Osteocyte (in vitro differentiated cells): ENCODE measurements at regions not wholly inside any gene's neighbourhood (a gene's known extent, or its start where the extent isn't known, plus 50 kb on each side); places are given as distances from the start of the nearest gene placed in this dataset.
"Not testable (repeated sequence)": the region's sequence is repeated elsewhere in the genome, so short reads cannot be mapped to it uniquely, and the experiment has no call there.

Experiments used
- DNase-seq: peaks from one replicate; pipeline ENCODE4 v3.0.0; 2021; ENCODE audit warnings: mixed read lengths; ENCODE audit not compliant: unreplicated experiment; ENCODE audit errors: extremely low spot score
- H3K27ac Mint-ChIP-seq: one replicate; pipeline ENCODE4 v1.8.0; 2021; ENCODE audit warnings: mild to moderate bottlenecking, mixed read lengths; ENCODE audit not compliant: unreplicated experiment
- H3K27me3 Mint-ChIP-seq: one replicate; pipeline ENCODE4 v1.8.0; 2021; ENCODE audit warnings: mixed read lengths; ENCODE audit not compliant: unreplicated experiment
- H3K36me3 Mint-ChIP-seq: one replicate; pipeline ENCODE4 v1.8.0; 2021; ENCODE audit warnings: mixed read lengths; ENCODE audit not compliant: unreplicated experiment
- H3K4me1 Mint-ChIP-seq: one replicate; pipeline ENCODE4 v1.8.0; 2021; ENCODE audit warnings: mixed read lengths; ENCODE audit not compliant: unreplicated experiment
- H3K4me3 Mint-ChIP-seq: one replicate; pipeline ENCODE4 v1.8.0; 2021; ENCODE audit warnings: mild to moderate bottlenecking, moderate library complexity, mixed read lengths; ENCODE audit not compliant: unreplicated experiment
- H3K9me3 Mint-ChIP-seq: one replicate; pipeline ENCODE4 v1.8.0; 2021; ENCODE audit warnings: mixed read lengths; ENCODE audit not compliant: unreplicated experiment
- CTCF ChIP-seq: fragments of 200-600 bp; sonication (generic); IDR thresholded peaks from 2 replicates; pipeline ENCODE4 v1.5.0; 2021; ENCODE audit warnings: antibody characterized with exemption, mild to moderate bottlenecking, moderate library complexity

DNA sequence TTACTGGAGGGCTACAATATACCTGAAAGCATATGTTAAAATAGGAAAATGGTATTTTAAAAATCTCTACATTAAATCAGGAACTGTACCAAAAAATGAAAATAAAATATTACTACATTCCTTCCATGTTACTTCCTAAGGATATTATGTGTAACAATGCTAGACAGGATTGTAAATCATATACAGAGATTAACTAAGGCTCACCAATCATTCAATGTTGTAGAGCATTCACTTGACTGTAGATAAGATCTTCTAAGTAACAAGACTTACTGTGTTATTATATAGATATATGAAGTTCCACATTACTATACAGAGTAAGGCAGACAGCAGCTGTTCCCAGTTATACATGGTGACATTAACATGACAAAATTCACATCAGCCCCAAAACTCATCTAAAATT is 1919.1 kb upstream of the CDH9 start:
- peaks cover 28% of the 10 kb centered on the region for H3K4me1 Mint-ChIP-seq
- no peak for TF ChIP-seq CTCF
- H3K9me3 Mint-ChIP-seq = peaks cover 4% of the 10 kb centered on the region
- H3K27me3 Mint-ChIP-seq = no peaks in the 10 kb centered on the region
- H3K36me3 Mint-ChIP-seq = no peaks in the 10 kb centered on the region
- no peak overlapping the region for H3K4me3 Mint-ChIP-seq
- no peak for DNase-seq
- no peak overlapping the region for H3K27ac Mint-ChIP-seq

GRCh38 chr5:28954074-28954473 is 1915.7 kb upstream of the CDH9 start:
- H3K4me3 Mint-ChIP-seq = no peak overlapping the region
- peaks cover 1% of the 10 kb centered on the region for H3K4me1 Mint-ChIP-seq
- H3K27me3 Mint-ChIP-seq = no peaks in the 10 kb centered on the region
- no peak for TF ChIP-seq CTCF
- no peak for DNase-seq
- no peaks in the 10 kb centered on the region for H3K36me3 Mint-ChIP-seq
- H3K9me3 Mint-ChIP-seq = peaks cover 7% of the 10 kb centered on the region
- H3K27ac Mint-ChIP-seq = no peak overlapping the region

DNA sequence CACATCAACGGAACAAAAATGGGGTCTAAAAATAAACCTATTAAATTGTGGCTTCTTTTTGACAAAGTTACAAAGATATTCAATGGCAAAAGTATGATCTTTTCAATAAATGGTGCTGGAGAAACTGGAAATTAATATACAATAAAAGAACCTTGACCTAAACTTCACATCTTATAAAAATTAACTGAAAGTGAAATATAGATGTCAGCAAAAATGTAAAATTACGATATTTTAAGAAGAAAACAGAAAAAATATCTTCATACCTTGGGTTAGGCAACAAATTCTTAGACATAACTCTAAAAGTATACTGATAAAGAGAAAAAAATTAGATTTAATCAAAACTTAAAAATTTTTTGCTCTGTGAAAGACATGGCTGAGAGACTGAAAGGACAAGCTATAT is 1909.5 kb upstream of the CDH9 start:
- Mint-ChIP-seq H3K27ac (no peak overlapping the region), H3K4me3 (no peak overlapping the region), H3K9me3 (peaks cover 7% of the 10 kb centered on the region), H3K36me3 (no peaks in the 10 kb centered on the region), H3K27me3 (no peaks in the 10 kb centered on the region), H3K4me1 (no peaks in the 10 kb centered on the region)
- TF ChIP-seq CTCF = no peak
- DNase-seq = no peak

DNA sequence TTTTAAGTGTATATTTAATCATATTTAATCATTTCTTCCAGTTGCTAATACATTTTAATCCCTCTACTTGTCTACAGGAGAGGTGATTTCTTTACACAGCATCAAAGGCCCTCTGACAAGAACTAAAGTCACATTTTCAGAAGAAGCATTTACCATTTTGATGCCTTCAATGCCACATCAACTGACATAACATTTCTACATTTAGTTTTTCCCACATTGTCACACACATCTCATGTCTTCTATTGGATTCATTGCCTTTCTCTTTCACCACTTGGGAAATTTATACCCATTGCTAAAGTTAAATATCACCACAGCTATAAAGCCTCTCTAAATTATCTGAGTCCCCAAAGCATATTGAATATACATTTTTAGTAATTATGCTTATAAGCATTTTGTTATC is 1907.5 kb upstream of the CDH9 start:
- Mint-ChIP-seq H3K36me3 (no peaks in the 10 kb centered on the region), H3K4me3 (no peak overlapping the region), H3K27me3 (no peaks in the 10 kb centered on the region), H3K4me1 (no peaks in the 10 kb centered on the region), H3K9me3 (peaks cover 4% of the 10 kb centered on the region), H3K27ac (no peak overlapping the region)
- no peak for TF ChIP-seq CTCF
- DNase-seq = no peak

DNA sequence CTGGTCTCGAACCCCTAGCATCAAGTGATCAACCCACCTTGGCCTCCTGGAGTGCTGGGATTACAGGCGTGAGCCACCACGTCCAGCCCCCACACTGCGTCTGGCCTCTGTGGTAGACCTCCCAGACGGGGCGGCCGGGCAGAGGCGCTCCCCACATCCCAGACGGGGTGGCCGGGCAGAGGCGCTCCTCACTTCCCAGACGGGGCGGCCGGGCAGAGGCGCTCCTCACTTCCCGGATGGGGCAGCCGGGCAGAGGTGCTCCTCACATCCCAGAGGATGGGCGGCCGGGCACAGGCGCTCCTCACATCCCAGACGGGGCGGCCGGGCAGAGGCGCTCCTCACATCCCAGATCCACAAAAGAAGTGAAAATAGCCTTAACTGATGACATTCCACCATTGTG is 1891.0 kb upstream of the CDH9 start:
- H3K27me3 Mint-ChIP-seq, H3K36me3 Mint-ChIP-seq, H3K4me1 Mint-ChIP-seq, H3K4me3 Mint-ChIP-seq, H3K27ac Mint-ChIP-seq, DNase-seq: not testable (repeated sequence)
- H3K9me3 Mint-ChIP-seq = peaks cover 11% of the 10 kb centered on the region

DNA sequence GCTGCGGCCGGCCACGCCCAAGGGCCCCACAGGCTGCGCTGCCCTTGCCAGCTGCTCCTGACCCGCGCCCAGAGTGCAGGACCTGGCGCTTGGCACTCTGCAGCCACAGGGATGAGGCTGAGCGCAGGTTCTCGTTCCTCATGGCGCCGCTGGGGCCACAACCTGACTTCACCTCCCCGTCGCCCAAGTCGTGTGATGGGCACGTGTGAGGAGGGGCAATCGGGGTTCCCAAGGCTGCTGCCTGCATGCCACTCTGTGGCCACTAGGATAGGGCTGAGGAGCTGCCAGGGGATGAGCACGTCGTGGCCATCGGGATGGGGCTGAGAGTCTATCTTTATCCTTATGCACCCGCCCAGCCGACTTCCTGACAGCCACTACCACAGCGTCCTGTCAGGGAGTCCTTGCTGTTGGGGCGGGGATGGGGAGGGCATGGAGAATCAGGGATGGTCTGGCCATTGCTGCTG is 1890.0 kb upstream of the CDH9 start:
- H3K9me3 Mint-ChIP-seq = peaks cover 11% of the 10 kb centered on the region
- H3K36me3 Mint-ChIP-seq, H3K27ac Mint-ChIP-seq, H3K4me3 Mint-ChIP-seq, DNase-seq, H3K4me1 Mint-ChIP-seq, H3K27me3 Mint-ChIP-seq: not testable (repeated sequence)
